ENCODE measurements at regions not wholly inside any gene's neighbourhood (a gene's known extent, or its start where the extent isn't known, plus 50 kb on each side); places are given as distances from the start of the nearest gene placed in this dataset.

GRCh38 chr1:80113168-80114038, 1106.9 kb upstream of the ADGRL4 start:
- no peak for TF ChIP-seq EP300 (conservative IDR thresholded peaks at IDR 0.05; ENCODE audit: poor library complexity, severe bottlenecking)
- TF ChIP-seq TAF1 (IDR thresholded peaks at IDR 0.05; ENCODE audit: low read depth) = no peak
- TF ChIP-seq CTCF (IDR thresholded peaks at IDR 0.05; ENCODE audit: poor library complexity, severe bottlenecking) = no peak
- TF ChIP-seq EZH2 (IDR thresholded peaks at IDR 0.05; ENCODE audit: borderline replicate concordance, insufficient read depth, low read length, poor library complexity, severe bottlenecking) = no peak
- TF ChIP-seq MXI1 (conservative IDR thresholded peaks at IDR 0.05; ENCODE audit: poor library complexity, severe bottlenecking) = no peak
- no peak for TF ChIP-seq SMC3 (conservative IDR thresholded peaks at IDR 0.05; ENCODE audit: poor library complexity)
- no peak for TF ChIP-seq POLR2AphosphoS5 (IDR thresholded peaks at IDR 0.05)

All from neural cell (in vitro differentiated cells).